Fibroblast of skin of back (primary cell): ENCODE measurements at regions not wholly inside any gene's neighbourhood (a gene's known extent, or its start where the extent isn't known, plus 50 kb on each side); places are given as distances from the start of the nearest gene placed in this dataset.

ENCODE experiments used
- DNase-seq: peaks from one replicate; pipeline ENCODE4 v3.0.0-alpha.2; 2013

- no peak for DNase-seq
Observed at GRCh38 chr11:76607431-76607830, 63.1 kb downstream of the LRRC32 start.

DNA sequence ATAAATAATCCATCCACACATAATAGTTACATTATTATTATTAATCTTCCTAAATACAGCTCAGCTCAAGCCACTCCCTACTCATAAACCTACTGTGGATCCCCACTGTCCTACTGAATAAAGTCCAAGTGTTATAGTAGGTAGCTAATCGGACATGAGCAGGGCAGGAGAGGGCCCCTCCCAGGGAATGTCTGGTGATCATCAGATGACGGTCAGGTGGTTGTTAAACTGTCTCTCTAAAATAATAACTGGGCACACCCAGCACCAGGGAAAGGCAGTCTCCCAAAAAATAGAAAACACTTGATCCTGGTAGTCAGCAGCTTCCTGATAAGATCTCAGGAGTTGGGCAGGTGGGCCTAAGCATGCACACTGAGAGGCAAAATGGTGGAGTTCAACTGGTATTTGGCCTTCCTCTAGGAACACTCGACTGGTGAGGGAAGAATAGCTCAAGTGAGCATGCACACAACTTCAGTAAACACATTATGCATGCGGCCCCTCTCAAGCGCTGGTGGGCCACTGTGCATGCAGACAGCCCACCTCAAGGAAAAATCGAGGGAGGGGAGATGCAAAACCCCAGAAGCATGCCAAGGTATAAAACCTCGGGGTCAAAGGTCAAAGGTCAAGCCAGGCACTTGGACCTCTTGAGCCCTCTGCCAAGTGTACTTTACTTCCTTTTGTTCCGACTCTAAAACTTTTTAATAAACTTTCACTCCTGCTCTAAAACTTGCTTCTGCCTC, 65.0 kb downstream of the LRRC32 start:
- no peak for DNase-seq

DNA sequence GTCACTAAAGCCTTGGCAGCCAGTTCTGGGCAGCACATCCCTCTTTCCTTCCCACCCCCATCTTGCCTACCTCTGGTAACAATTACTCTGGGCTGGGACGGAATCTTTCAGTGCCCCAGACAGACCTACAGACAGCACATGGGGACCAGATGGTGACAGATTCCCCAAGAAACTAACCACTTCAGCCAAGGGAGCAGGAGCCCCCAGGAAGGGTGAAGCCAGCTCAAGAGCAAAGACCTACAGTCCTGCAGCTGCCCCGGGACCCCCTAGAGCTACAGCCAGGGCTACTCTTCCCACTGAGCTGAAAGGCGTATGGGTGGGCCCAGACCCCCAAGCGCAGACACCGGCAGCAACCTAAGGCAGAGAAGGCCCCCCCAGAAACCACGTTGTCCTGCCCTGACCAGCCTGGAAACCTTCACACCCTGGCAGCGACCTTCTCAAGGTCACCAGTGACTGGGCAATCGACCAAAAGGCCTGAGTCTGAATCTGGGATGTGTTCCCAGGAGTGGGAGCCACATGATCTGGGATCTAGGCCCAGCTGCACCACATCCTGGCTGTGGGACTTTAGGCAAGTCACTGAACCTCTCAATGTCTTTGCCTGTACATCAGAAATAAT, 65.8 kb downstream of the LRRC32 start:
- DNase-seq, result peak; percentile 45

DNA sequence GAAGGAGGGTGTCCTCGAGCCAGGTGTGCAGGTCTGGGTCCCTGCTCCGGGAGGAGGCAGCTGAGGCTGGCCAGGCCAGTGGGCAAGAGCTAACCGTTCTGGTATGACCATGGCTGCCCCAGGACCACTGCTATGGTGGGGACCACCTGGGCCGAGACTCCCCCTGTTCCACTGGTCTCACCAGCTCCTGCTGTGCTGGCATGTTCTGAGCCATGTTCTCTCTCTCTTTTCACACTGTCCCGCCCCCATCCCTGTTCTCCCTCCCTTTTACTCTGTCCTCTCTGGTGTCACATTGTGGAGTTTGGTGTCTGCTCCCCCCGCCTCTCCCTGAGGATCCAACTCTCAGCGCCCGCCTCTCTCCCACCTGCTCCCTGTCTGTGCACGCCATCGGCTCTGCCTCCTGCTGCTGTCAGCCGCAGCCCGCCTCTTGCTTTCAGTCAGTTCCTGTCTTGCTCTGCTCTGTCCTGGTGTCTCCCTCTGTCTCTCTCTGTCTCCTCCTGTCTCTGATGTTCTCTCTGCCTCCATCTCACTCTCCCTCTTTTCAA, 66.4 kb downstream of the LRRC32 start:
- DNase-seq, result no peak

DNA sequence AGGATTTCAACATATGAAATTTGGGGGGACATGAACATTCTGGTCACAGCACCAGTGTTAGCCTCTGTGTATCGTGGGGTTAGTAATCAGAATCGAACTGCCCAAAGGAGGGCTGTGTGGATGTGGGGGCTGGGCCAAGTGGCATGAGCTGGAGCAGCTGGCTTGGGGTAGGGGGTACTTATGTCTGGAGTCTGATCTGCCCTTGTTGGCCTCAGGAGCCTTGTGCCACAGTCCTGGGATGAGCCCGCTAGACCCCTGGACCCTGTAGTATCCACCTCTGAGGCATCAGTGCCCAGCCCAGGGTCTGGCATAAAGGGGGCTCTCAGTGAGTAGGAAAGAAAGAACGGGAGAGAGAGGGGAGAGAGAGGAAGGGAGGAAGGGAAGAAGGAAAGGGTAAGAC, 67.3 kb downstream of the LRRC32 start:
- no peak for DNase-seq
